Hematopoietic multipotent progenitor cell treated with erythropoietin and hydrocortisone succinate and interleukin-3 and kit ligand, for 17 days (in vitro differentiated cells): ENCODE measurements at regions not wholly inside any gene's neighbourhood (a gene's known extent, or its start where the extent isn't known, plus 50 kb on each side); places are given as distances from the start of the nearest gene placed in this dataset.

ENCODE experiments used
- DNase-seq: peaks from one replicate; pipeline ENCODE4 v3.0.0-alpha.2; 2015; ENCODE audit warnings: low spot score

DNA sequence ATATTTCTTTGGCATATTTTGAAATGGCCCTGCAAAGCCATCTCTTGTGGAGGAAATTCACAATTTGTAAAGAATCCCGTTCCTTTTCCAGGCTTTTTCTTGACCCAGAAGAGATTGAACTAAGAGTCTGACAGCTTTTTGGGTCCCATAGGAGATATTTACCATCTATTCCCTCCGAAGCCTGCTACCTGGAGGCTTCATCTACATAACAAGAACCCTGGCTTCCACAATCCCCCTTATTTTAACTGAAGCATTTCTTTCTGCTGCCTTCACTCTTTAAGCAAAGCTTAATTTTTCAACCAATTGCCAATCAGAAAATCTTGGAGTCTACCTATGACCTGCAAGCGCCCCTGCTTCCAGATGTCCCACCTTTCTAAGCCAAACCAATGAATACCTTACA is 248.1 kb upstream of the GADL1 start:
- no peak for DNase-seq

DNA sequence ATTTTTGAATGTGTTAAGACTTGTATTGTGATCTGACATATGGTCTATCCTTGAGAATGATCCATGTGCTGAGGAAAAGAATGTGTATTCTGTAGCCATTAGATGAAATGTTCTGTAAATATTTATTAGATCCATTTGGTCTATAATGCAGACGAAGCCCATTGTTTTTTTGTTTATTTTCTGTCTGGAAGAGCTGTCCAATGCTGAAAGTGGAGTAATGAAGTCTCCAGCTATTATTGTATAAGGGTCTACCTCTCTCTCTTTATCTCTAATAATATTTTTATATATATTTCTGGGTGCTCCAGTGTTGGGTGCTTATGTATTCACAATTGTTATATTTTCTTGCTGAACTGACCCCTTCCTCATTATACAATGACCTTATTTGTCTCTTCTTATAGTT is 250.6 kb upstream of the GADL1 start:
- no peak for DNase-seq

- DNase-seq, result no peak
Measured at GRCh38 chr3:31147550-31147949, 253.1 kb upstream of the GADL1 start.

DNA sequence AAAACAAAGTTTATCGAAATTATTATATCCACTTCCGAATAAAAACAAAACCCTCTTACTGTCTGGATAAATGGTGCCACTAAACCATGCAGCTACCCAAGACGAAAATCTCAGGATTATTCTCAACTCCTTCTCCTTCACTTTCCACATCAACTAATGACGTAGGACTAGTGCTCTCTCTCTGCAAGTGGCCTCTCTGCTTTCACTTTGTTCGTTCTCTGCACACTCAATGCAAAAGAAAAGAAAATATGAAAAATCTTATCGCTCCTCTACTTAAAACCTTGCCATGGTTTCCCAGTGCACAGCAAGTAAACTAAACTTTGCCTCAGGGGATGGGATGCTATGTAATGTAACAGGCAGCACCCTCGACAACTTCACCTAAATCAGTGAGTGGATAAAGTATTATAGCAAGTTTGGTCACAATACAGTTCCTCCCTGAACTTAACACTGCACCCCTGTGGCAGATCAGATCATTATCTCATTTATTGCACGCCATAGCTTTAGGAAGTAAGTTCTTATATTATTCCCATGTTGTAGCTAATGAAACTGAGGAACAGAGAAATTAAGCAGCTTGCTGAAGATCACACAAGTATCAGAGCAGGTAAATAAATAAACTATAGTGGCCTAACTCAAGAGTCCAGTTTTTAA is 262.7 kb upstream of the GADL1 start:
- no peak for DNase-seq

DNA sequence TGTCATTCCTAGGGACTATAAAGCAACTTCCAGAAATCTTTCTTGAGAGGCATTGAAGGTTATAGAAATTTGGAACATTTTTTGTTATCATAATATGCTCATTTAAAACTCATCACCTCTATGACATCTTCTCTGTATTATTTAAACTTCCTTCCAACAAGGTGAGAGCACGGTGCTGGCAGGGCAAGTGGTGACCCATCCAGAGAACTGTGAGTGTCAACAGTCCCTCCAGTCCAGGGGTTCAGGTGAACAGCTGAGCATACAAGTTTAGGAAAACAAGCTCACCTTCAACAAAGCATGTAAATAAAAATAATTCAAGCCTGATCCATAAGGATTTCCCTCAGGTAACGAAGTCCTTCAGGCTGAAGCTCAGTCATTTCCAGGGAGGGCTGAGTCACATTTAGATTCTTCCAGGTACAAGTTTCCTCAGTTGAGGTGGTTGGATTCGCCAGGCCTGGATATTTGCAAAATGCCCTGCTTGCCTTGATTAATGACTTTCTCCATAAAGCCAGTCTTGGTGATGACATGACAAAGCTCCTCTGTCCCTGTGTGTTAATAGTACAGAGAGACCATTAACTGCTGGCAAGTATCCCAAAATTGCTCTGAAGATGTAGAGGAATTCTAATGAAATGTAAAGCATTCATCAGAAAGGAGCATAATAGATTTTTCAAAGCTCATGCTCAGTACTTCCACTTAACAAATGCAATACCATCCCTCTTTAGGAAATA is 263.6 kb upstream of the GADL1 start:
- no peak for DNase-seq

GRCh38 chr3:31159331-31160039 is 265.0 kb upstream of the GADL1 start:
- no peak for DNase-seq

DNA sequence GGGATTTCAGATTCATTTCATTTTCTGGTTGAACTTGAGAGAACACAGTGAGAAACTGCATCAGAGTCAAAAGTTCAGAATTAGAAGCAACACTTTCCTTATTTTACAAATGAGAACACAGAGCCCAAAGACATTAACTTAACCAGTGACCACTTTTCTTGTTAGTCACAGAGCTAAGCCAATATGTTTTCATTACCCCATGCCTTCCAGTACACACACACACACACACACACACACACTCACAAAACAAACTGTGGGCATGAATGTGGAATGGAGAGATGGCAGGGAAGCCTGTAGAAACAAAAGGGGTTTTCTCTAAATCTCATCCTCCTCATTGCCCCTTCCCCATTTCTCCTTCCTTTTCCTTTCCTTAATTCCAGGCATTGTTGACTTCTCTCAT is 267.4 kb upstream of the GADL1 start:
- no peak for DNase-seq

GRCh38 chr3:31164381-31164780 is 269.9 kb upstream of the GADL1 start:
- no peak for DNase-seq

GRCh38 chr3:31165399-31165860 is 271.0 kb upstream of the GADL1 start:
- no peak for DNase-seq

GRCh38 chr3:31166249-31166885 is 271.9 kb upstream of the GADL1 start:
- no peak for DNase-seq

- DNase-seq, result no peak
Measured at GRCh38 chr3:31167666-31168065, 273.2 kb upstream of the GADL1 start.

DNA sequence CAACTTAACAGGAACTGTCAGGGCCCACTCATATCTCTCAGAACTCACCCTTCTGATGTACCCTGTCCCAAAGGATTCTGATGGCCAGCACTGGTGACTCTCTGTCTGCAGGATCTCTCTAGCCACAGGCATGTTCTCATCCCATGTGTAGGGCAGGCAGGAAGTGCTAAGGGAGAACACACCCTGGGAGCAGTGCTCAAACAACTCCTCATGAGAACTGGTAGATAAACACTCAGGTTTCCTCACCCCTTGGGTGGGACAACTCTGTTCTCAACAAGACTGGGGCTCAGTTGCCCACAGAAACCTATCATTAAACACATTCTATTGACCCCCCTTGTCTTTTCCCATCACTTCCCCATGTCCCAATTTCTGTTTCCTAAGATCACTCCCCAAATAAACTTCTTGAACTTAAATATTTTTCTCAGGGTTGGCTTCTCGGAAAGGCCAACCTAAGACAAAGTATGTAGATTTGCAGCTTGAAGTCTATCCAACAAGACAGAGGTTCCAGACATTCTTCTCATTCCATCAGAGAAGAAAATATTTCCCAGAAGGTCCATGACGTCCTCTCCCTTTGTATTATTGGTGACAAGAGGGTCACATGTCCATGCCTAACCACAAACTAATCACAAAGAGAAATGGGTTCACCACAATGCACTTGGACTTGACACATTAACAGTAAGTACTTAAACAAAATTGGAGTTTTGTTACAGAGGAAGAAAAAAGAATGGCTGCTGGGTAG is 276.6 kb upstream of the GADL1 start:
- DNase-seq, result no peak

DNA sequence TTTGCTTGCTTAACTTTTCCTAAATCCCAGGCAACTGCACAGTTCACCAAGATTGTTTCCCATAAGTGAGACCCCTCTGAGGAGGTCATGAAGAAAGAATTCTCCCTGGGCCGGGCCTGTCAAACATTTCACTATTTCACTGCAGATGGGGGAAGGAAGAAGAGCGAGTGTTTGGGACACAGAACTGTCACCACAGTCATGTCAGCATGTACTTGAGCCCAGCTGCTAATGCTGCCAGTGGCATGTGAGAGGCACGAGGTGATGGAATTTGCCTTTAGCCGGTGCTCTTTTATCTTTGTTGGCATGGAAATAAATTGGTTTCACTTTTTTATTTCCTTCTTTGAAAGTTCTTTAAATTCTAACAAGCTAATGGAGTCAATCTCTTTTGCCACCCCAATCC is 277.9 kb upstream of the GADL1 start:
- DNase-seq, result no peak

DNA sequence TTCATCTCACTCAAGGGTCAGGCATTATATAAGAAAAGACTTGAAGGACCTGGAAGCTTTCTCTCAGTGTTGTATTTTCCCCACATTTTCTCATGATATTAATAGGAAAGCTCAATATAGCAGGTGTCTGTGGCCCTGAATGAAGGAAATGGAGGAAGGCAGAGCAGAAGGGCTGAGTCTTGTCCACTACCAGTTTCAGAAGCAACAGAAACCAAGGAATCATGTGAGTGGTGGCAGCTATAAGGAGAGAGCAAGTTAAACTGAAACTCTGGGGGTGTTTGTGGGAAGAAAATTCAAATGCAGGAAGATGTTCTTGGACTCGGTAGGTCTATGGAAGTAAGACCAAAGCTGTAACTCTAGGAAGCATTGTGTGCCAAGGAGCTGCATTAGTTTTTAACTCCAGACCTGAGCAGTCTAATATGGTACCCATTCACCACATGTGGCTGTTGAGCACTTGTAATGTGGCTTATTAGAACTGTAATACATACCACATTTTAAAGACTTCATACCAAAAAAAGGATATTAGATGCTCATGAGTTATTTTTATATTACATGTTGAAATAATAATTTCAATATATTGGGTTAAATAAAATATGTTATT is 278.8 kb upstream of the GADL1 start:
- DNase-seq, result no peak

GRCh38 chr3:31174079-31174478 is 279.6 kb upstream of the GADL1 start:
- DNase-seq, result no peak

- DNase-seq, result no peak
Measured at GRCh38 chr3:31176045-31176444, 281.6 kb upstream of the GADL1 start.

DNA sequence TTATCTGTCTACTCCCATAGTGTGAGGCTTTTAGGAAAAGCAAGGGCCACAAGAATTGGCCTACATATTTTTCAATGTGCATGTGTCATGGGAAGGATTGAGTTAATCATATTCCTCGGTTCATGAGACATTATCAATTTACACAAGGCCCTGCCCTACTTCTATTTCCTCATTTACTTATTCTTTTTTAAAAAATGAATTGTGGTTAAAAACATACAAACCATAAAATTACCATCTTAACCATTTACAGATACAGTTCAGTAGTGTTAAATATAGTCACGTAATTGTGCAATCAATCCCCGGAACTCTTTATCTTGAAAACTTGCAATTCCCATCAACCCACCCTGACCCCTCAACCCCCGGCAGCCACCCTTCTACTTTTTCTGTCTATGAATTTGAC is 284.0 kb upstream of the GADL1 start:
- no peak for DNase-seq

GRCh38 chr3:31179768-31180167 is 285.3 kb upstream of the GADL1 start:
- no peak for DNase-seq

DNA sequence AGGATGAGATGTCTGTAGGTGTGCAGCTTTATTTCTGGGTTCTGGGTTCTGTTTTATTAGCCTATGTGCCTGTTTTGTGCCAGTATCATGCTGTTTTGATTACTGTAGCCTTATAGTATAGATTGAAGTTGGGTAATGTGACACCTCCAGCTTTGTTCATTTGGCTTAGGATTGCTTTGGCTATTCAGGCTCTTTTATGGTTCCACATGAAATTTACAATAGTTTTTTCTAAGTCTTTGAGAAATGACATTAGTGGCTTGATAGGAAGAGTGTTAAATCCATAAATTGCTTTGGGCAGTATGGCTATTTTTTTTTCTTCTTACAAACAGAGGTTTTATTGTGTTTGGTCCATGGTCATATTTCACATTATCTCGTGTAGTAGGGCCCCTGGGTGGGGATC is 285.8 kb upstream of the GADL1 start:
- no peak for DNase-seq

DNA sequence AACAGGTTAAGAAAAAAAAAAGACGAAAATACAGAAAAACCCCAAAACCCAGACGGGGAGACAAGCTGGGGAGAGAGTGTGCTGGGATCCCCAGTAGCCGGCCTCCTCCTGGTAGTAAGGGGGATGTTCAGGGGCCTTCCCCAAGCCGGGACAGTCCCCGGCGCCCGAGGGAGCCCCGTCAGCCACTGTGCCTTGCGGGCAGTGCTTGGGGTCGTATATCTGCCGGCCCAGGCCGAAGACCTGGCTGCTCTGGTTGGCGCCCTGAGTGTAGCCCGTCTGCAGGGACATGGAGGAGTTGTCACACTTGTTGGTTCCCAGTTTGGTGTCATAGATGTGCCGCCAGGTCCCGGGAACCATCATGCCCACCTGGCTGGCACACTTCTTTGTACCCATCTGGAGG is 287.2 kb upstream of the GADL1 start:
- no peak for DNase-seq

DNA sequence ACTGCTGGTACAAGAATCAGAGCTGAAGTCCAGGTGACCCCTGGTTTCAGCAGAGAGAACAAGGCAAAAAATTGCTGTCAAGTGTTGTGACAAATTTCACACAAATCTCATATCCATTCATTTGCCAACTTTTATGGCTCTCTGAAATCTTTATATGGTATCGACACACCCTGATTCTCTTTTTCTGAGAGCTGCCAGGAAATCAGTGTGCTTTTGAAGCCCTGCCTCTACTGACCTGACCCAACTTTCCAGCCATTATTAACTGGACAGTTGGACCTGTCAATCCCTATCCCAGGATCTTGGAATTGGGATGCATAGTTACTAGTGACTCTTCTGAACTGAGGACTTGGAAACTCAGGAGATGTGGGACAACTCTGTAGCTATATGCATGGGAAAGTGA is 288.2 kb upstream of the GADL1 start:
- no peak for DNase-seq
